GM19372 (cell line): ENCODE measurements at regions not wholly inside any gene's neighbourhood (a gene's known extent, or its start where the extent isn't known, plus 50 kb on each side); places are given as distances from the start of the nearest gene placed in this dataset.

Experiments used
- ATAC-seq: cut with Tn5 transposase; IDR thresholded peaks from one replicate; pipeline ENCODE4 v1.9.1; 2021; ENCODE audit warnings: mild to moderate bottlenecking, low read depth, moderate library complexity; ENCODE audit not compliant: unreplicated experiment

DNA sequence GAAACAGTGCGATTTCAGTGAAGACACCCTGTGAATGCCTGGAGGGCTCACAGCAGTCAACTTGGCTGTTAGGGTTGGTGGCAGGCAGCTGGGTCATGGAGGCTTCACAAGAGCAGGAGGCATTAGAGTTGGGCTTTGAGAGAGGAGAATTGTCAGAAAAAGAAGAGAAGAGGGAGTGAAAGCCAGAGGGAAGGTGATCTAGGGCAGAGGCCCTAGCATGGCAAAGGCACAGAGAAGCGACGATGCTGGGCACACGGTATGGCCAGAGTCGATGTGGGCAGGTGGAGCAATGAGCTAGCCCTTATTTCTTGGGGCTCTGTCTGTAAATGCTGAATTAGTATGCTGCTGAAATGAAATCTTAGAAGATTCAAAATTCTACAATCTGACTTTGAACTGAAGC is 52.6 kb upstream of the OLFM4 start:
- ATAC-seq = no peak

DNA sequence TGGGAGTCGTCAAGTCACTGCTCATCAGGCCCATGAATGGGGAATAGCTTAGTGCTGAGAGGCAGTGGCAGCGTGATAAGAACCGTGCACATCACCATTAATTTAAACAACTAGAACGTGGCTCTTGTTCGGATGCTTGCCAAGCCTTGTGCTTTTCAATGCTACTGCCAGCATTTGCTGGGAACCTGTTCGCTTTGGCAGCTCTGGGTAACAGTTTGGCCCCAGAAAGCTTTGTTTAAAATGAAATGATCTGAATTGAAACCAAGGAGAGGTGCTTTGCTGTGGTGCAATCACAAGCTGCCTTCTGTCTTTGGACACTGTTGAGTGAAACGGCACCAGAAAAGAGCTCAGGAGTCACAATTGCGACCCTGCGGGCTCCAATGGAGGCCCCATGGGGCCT is 53.5 kb upstream of the OLFM4 start:
- no peak for ATAC-seq

DNA sequence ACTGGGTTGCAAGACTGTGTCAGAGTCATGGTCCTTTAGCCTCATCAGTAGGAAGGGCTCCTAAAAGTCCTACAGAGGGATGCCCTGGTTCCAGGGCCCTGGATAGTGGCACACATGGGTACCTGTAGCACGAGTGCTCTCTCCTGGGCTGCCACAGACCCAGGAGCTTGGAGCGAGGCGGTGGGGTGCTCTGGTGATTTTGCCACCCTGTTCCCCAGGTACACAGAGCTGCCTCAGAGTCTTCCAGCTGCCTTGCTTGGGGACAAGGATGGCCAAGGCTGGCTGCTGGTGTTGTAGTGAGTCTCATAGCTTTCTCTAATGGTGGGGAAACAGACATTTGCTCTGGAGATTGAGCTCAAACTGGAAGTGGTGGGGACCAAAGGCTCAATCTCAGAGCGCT is 53.9 kb upstream of the OLFM4 start:
- no peak for ATAC-seq

DNA sequence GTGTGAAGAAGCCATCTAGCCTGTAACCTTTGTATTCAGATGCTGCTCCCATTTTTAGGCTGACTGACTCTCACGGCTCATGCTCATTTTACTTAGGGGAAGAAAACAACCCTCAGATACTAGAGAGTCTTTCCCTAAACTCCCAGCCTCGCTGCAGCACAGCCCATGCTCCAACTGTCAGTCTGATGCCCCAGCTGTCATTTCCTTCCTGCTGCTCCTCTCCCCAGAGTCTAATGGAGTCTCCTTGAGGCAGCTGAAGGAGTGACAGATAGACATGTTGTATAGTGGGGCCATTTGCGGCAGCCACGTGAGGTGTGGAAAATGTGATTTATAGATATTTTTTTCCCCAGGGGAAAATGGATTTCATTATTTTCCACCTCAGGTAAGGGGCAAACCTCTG is 59.2 kb upstream of the OLFM4 start:
- no peak for ATAC-seq

DNA sequence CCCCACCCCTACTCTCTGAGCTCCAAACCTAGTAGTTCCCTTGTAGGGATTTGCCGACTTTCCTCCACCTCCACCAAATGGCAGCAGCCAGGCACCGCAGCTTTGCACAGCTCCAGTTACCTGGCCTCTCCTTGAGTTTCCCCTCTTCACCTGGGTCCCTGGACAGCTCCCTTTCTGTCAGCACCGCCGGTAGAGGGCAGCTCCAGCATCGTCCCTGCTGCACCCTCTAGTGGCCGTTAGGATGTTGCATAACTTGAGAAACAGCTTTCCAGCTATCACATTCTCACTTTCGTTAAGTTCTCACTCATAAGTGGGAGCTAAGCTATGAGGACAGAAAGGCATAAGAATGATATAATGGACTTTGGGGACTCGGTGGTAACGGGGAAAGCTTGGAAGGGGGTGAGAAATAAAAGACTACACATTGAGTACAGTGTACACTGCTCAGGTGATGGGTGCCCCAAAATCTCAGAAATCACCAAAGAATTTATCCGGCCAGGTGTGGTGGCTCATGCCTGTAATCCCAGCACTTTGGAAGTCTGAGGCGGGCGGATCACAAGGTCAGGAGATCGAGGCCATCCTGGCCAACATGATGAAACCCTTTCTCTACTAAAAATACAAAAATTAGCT is 60.4 kb upstream of the OLFM4 start:
- peak; percentile 100 for ATAC-seq

DNA sequence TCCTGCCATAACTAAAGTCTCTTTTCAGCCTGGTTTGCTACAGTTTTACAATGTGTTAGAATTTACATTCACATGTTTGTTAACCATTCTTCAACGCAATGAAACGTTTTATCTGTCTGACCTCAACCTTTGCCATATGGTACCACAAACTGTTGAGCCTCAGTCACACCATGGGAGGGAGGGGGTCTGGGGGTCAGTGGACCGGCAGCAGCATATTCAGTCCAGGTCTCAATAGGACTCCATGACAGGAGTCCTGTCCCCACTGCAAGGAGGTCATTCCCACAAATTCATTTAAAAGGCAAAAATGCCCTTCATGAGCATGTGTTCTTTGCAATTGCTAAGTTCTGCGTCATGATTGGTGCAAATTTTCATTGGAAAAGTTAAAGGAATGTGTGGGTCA is 66.6 kb upstream of the OLFM4 start:
- no peak for ATAC-seq

DNA sequence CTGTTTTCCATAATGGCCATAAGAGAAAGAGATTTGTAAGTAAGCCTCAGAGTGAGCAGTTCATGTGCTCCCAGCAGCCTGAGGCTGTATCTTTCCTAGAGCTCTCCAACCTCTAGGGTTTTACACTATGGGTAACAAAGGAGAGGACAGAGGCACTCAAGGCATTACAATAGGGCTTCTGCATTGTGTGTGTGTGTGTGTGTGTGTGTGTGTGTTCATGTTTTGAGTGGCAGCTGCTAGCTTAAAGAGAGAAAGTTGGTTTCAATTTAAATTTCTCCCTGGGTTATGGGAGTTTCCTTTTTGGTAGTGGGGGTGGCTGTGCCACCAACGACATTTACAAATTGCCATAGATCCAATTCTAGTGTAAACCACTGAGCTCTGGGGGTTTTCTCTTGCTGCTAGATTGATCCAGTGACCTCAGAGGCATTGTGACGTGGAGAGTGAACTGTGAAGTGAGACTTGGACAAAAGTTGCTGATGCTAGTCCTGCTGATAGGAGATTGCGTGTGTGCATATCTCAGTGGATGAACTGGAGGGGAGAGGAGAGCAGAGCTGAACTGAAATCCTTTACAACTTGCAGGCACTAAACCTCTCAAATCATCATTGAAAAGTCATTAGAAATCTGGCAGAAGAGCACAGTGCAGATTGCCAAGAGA is 67.2 kb upstream of the OLFM4 start:
- no peak for ATAC-seq

DNA sequence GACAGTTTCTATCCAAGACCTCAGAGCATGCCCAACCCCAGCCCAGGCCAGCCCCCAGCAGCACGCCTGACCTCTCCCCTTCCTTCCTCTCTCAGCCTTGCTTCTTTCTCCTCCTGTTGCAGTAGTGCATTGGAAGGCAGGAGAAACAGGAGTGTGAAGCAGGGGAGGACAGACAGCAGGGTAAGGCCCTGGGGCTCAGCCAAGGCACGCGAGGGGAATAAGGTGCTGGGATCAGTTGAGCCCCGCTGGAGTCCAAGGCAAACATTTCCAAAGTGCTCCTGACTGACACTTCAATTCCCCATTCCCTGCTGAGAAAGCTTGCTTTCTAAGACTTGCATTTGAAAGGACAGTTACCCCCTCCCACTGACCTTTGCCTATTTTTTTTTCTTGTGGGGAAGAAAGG is 73.1 kb upstream of the OLFM4 start:
- no peak for ATAC-seq

DNA sequence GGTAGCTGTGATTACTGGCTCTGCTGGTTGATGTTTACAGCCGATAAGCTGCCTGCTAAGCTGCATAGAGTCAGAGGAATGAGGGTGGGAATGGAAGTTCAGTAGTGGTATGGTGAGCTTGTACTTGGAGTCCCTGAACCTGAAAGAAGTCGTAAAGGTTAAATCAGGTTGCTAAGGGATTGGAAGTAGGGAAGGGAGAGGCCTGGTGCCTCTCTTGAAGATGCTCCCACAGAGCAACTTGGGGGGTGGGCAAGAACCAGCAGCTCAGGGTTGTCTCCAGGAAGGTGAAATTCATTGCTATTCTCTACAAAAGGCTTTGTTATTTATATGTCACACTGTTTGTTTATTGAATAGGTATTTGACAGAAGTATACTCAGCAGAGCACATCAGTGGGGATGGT is 73.8 kb upstream of the OLFM4 start:
- ATAC-seq = no peak

DNA sequence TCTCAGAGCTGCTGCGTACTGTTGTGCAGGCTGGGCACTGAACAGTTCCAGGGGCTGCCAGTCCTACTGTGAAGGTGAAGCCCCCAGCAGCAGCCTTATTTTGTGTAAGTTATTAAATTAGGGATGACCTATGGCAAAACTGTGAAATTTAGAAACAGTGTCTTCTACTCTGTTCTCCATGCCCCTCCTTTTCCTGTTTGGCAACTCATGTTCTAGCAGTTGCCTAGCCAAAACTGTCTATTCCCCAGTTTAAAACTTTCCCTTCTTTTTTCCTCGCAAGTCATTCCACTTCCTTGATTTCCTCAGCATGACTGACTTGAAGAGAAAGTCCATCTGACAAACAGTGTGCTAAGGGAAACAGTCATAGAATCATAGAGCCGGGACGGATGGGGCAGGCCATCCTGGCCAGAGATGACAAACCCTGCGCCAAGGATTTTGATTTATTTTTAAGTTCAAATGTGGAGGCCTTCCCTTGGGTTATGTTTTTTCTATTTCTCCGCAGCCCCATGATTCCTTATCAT is 78.1 kb upstream of the OLFM4 start:
- ATAC-seq = no peak

DNA sequence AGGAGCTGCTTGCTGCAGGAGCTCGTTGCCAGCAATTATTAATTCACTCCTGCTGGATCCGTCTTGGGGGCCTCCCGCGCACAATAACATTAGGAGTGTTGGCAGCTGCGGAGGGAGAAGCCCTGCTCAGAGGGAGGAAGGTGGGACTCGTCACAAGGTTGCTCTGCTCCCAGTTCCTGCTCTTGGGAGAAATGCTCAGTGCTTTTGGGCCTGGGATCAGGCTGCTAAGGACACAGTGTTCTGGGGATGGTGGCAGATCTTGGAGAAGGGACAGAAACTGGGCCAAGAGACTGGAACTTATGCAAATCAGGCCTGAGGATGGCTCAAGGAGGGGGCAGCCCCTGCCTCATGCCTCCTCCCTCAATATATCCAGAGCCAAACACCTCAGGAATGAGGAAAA is 78.9 kb upstream of the OLFM4 start:
- ATAC-seq = no peak

DNA sequence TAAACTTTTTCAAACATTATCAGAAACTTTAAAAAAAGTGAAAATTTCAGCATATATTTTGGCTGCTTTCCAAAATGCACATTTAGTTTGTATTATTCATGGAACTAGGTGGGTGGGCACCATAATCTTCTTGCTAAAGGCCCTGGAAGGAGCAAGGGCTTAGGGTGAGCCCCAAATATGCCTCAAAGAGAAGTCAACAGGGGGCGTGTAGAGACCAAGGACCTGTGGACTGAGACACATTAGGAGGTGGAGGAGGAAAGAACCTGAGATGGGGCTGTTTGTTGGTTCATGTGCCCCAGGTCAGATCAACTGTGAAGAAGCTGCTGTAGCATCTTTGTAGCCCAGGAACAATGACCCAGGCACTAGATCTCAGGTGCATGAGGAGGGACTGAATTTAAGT is 79.6 kb upstream of the OLFM4 start:
- ATAC-seq = no peak

DNA sequence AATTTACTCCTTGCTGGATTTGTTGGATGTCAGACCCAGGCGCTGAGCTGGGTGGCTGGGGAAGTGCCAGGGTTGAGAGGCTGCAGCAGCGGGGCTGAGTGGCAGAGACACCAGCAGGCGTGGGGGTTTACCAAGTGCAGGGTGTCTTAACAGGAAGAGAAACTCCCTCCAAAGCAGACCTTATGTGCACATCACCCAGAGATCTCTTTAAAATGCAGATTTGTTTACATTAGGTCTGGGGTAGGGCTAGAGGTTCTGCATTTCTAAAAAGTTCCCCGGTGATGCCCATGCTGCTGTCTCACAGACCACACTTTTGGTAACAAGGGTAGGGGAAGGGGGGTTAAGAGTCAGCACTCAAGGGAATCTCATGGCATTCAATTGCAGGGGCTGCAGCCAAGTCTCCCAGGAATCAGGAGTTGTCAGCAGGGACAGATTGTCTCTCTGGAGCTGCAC is 80.7 kb upstream of the OLFM4 start:
- no peak for ATAC-seq

DNA sequence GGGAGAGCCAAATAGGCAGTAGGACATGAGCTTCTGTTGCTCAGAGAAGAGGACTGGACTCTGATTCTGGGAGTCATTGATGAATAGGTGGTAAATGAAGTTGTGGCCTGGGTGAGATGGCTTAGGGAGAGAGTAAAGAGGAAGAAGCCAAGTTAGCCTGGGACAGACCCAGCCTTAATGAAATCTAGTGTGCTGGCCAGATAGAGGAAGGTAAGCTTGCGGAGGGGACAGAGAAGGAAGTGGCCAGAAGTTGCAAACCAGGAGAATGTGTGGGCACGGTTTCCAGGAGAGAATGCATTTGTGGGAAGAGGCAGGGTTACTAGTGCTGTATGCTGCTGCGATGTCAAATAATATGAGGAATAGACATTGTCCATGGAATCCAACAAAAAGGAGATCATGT is 83.3 kb upstream of the OLFM4 start:
- ATAC-seq = no peak

DNA sequence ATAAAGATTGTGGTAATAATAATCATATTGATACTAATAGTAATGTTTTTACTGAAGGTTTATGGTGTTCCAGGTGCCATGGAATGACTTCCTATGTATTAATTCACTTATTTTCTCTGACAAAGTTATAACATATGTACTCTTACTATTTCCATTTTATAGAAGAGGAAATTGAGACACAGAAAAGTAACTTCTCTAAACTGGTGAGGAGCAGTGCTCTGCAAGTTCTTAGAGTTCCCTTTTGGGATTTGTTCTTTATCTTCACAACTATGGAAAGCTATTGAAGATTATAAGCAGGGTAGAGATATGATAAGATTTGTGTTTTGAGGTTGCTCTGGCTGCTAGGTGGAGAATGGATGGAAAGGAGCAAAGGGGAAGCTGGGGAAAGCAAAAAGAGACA is 83.9 kb upstream of the OLFM4 start:
- ATAC-seq = no peak

DNA sequence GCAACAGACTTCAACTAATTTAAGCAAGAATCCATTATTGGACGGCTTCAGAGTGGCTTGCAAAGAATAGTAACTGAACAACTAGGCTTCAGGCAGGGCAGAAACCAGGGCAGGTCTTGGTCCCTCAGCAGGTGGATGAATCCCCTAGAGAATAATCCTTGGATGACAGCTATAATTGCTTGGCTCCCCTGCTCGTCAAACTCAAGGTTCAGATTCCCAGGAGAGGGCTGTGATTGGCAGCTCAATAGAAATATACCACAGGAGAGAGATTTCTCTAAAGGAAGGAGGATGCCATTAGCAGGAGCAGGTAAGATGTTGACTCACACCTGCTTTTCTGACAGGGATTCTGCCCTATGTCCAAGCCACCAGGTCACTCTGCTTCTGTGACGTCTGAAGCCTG is 89.6 kb upstream of the PCDH8 start:
- ATAC-seq = no peak

DNA sequence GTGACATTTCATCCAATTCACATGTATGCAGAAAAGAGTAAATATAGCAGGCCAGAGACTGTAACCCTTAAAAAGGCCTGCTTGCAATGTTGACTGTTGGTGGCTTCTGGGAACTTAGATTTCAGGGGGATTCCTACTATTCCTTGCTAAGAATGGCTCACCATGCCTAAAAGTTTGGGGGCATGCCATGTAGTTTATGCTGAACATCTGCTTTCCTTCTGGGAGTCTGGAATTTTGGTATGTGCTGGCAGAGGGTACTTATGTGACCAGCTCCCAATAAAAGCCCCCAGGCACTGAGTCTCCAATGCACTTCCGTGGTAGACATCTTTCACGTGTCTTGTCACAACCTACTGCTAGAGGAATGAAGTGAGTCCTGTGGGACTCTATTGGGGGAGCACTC is 88.4 kb upstream of the PCDH8 start:
- ATAC-seq = no peak

DNA sequence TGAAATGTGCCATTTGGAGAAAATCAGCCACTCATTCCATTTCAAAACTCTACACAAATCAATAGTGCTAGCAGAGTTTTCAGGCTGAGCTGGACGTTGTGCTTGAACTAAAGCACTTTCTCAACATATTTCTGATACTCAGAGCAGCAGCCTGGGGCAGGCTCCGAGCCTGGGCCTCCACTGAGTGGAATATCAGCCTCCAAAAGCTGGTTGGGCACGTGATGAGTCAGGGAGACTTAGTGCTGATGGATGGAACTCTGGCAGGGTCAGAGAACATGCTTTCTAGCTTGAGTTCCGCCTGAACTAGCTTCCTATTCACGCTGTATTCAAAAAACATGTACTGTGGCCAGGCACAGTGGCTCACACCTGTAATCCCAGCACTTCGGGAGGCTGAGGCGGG is 85.8 kb upstream of the PCDH8 start:
- ATAC-seq = no peak

DNA sequence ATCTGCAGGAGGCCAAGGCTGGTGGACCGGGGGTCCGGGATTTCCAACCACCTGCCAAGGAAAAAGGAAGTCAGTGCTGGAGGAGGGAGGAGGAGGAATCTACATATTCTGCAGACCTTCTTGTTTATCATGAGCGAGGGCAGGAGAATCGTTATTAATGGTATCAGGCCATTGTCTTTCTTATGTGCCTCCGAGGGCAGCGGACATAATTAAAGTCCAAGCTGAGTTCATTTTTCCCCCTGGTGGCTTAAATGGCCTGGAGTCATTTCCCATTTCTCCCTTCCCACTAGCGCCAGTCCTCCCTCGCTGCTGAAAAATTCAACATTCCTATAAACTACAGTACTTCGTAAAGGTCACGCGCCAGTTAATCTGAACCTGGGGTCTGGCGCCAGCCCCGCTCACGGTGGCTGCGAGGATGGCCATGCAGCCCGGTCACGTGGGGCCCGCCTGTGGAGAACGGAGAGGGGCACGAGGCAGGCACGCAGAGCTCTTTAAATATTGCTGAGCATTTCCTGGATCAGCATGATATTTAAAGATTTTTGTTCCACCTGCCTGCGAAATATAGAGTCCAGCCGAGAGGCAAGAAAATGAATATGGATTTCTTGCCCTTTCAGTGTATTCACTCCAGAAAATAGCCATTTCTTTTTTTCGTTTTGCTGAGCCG is 85.2 kb upstream of the PCDH8 start:
- ATAC-seq = no peak

DNA sequence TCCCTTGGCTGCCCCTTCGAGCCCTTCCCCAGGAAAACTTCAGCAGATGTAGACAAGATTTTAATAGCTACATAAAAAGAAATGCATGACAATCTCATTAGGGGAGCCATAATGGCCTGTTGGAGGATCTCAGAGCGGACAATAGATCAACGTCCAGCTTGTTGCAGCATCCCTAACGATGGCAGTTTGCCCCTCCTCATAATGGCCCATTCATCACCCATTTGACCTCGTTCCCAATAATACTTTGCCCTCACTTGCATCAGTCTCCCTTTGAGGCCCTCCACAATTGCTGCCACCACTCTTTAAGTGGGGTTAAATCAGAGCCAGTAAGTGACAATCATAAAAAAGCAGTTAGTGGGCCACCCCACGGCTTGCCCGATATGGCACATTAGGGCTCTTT is 84.7 kb upstream of the PCDH8 start:
- no peak for ATAC-seq

DNA sequence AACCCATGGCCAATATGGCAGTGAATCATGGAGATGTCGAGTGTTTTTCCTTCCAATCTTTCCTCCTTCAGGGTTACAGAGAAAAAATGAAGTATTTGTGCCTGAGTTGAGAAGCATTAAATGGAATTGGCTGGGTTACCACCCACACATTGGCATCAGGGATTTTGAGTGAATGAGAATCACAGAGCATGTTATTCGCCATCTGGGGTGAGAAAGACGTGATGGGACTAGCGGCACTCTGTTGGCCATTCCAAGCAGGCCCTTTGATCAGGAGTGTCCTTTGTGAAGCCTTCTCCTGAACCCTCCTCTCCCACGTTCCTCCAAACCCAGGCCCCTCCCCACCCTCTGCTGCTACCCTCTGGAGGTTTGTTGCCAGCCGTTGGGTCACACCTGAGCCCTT is 84.2 kb upstream of the PCDH8 start:
- ATAC-seq = no peak
